ENCODE measurements at regions not wholly inside any gene's neighbourhood (a gene's known extent, or its start where the extent isn't known, plus 50 kb on each side); places are given as distances from the start of the nearest gene placed in this dataset.

GRCh38 chr11:92411431-92411830, 186.8 kb downstream of the FAT3 start:
- FAIRE-seq (no peak), DNase-seq (ENCODE audit: insufficient read length) (no peak)
- no peak for TF ChIP-seq POLR2A (IDR thresholded peaks at IDR 0.05; ENCODE audit: low read depth, low read length)
- TF ChIP-seq TAF1 (IDR thresholded peaks at IDR 0.05; ENCODE audit: borderline replicate concordance, low read depth, low read length) = no peak
- TF ChIP-seq POLR2AphosphoS5 (IDR thresholded peaks at IDR 0.05; ENCODE audit: low read depth, low read length) = no peak

- FAIRE-seq (peak; percentile 53), DNase-seq (ENCODE audit: insufficient read length) (no peak)
- no peak for TF ChIP-seq POLR2AphosphoS5 (IDR thresholded peaks at IDR 0.05; ENCODE audit: low read depth, low read length)
- no peak for TF ChIP-seq TAF1 (IDR thresholded peaks at IDR 0.05; ENCODE audit: borderline replicate concordance, low read depth, low read length)
- TF ChIP-seq POLR2A (IDR thresholded peaks at IDR 0.05; ENCODE audit: low read depth, low read length) = no peak
Measured at GRCh38 chr11:92413757-92414513, 189.3 kb downstream of the FAT3 start.

GRCh38 chr11:92416971-92417725, 192.5 kb downstream of the FAT3 start:
- FAIRE-seq (no peak), DNase-seq (ENCODE audit: insufficient read length) (no peak)
- no peak for TF ChIP-seq POLR2AphosphoS5 (IDR thresholded peaks at IDR 0.05; ENCODE audit: low read depth, low read length)
- no peak for TF ChIP-seq POLR2A (IDR thresholded peaks at IDR 0.05; ENCODE audit: low read depth, low read length)
- no peak for TF ChIP-seq TAF1 (IDR thresholded peaks at IDR 0.05; ENCODE audit: borderline replicate concordance, low read depth, low read length)

GRCh38 chr11:92423115-92424034, 198.8 kb downstream of the FAT3 start:
- FAIRE-seq (no peak), DNase-seq (ENCODE audit: insufficient read length) (no peak)
- no peak for TF ChIP-seq POLR2A (IDR thresholded peaks at IDR 0.05; ENCODE audit: low read depth, low read length)
- TF ChIP-seq POLR2AphosphoS5 (IDR thresholded peaks at IDR 0.05; ENCODE audit: low read depth, low read length) = no peak
- TF ChIP-seq TAF1 (IDR thresholded peaks at IDR 0.05; ENCODE audit: borderline replicate concordance, low read depth, low read length) = no peak

- DNase-seq (ENCODE audit: insufficient read length) = no peak
- no peak for FAIRE-seq
- TF ChIP-seq POLR2AphosphoS5 (IDR thresholded peaks at IDR 0.05; ENCODE audit: low read depth, low read length) (no peak), TAF1 (IDR thresholded peaks at IDR 0.05; ENCODE audit: borderline replicate concordance, low read depth, low read length) (no peak), POLR2A (IDR thresholded peaks at IDR 0.05; ENCODE audit: low read depth, low read length) (no peak)
Measured at GRCh38 chr11:92424281-92424680, 199.7 kb downstream of the FAT3 start.

- no peak for TF ChIP-seq POLR2AphosphoS5 (IDR thresholded peaks at IDR 0.05; ENCODE audit: low read depth, low read length)
- TF ChIP-seq TAF1 (IDR thresholded peaks at IDR 0.05; ENCODE audit: borderline replicate concordance, low read depth, low read length) = no peak
- TF ChIP-seq POLR2A (IDR thresholded peaks at IDR 0.05; ENCODE audit: low read depth, low read length) = no peak
- FAIRE-seq = no peak
- no peak for DNase-seq (ENCODE audit: insufficient read length)
Measured at GRCh38 chr11:92425127-92425526, 200.5 kb downstream of the FAT3 start.

- TF ChIP-seq POLR2A (IDR thresholded peaks at IDR 0.05; ENCODE audit: low read depth, low read length) = no peak
- no peak for FAIRE-seq
Measured at GRCh38 chr11:92432515-92432914, 207.9 kb downstream of the FAT3 start.

GRCh38 chr11:92436034-92436920, 211.7 kb downstream of the FAT3 start:
- no peak for TF ChIP-seq POLR2A (IDR thresholded peaks at IDR 0.05; ENCODE audit: low read depth, low read length)
- TF ChIP-seq POLR2AphosphoS5 (IDR thresholded peaks at IDR 0.05; ENCODE audit: low read depth, low read length) = no peak
- FAIRE-seq = no peak

More at GRCh38 chr11:92432515-92432914, 207.9 kb downstream of the FAT3 start:
- DNase-seq (ENCODE audit: insufficient read length) = no peak

GRCh38 chr11:92439133-92439532, 214.5 kb downstream of the FAT3 start:
- FAIRE-seq = no peak
- no peak for TF ChIP-seq POLR2A (IDR thresholded peaks at IDR 0.05; ENCODE audit: low read depth, low read length)
- no peak for TF ChIP-seq POLR2AphosphoS5 (IDR thresholded peaks at IDR 0.05; ENCODE audit: low read depth, low read length)
- TF ChIP-seq TAF1 (IDR thresholded peaks at IDR 0.05; ENCODE audit: borderline replicate concordance, low read depth, low read length) = no peak
- DNase-seq (ENCODE audit: insufficient read length) = no peak

More at GRCh38 chr11:92436034-92436920, 211.7 kb downstream of the FAT3 start:
- no peak for DNase-seq (ENCODE audit: insufficient read length)

- no peak for TF ChIP-seq POLR2AphosphoS5 (IDR thresholded peaks at IDR 0.05; ENCODE audit: low read depth, low read length)
- TF ChIP-seq TAF1 (IDR thresholded peaks at IDR 0.05; ENCODE audit: borderline replicate concordance, low read depth, low read length) = no peak
- no peak for TF ChIP-seq POLR2A (IDR thresholded peaks at IDR 0.05; ENCODE audit: low read depth, low read length)
- FAIRE-seq = no peak
- DNase-seq (ENCODE audit: insufficient read length) = no peak
Measured at GRCh38 chr11:92440701-92441442, 216.3 kb downstream of the FAT3 start.
